Cerebellar cortex (tissue), 1 donor: ENCODE measurements at regions not wholly inside any gene's neighbourhood (a gene's known extent, or its start where the extent isn't known, plus 50 kb on each side); places are given as distances from the start of the nearest gene placed in this dataset.
"Not testable (repeated sequence)": the region's sequence is repeated elsewhere in the genome, so short reads cannot be mapped to it uniquely, and the experiment has no call there.

Experiments
- DNase-seq: peaks from one replicate; pipeline ENCODE4 v3.0.0-alpha.2; 2015; ENCODE audit warnings: low spot score

DNA sequence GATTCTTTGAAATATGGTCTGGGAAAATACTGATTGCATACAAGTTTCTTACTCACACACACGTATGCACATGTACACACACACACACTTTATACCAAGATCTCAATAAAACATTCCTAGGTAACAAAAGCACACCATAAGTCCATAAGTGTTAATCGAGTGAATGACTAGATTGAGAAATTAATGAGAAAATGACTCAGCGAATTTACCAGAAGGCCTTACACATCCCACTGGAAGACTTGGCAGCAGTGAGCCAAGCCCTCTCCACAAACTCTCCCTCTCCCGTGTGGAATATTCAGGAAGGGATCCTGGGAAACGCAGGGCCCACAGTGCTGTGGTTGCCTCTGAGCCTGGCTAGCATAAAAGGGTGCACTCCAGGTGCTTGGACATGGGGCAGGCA lies 227.2 kb downstream of the LY86 start:
- no peak for DNase-seq

GRCh38 chr6:6816716-6817115 lies 228.2 kb downstream of the LY86 start:
- DNase-seq = no peak

- DNase-seq = no peak
Observed at GRCh38 chr6:6818078-6818639, 229.6 kb downstream of the LY86 start.

- peak; percentile 46 for DNase-seq
Observed at GRCh38 chr6:6820641-6821238, 232.2 kb downstream of the LY86 start.

- no peak for DNase-seq
Observed at GRCh38 chr6:6821639-6822261, 233.2 kb downstream of the LY86 start.

DNA sequence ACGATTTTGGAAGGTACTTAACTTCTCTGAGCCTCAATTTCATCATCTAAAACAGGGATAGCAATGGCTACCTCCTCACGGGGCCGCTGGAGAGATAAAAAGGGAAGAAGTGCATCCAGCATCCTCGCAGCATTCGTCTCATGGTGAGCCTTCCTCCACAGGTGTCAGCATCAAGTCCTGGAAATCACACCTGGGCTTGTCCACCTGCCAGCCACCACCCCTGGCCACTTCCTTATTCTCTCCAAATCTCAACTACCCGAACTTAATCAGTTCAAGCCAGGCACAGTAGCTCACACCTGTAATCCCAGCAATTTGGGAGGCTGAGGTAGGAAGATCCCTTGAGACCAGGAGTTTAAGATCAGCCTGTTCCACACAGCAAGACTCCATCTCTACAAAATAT lies 234.5 kb downstream of the LY86 start:
- DNase-seq = no peak

DNA sequence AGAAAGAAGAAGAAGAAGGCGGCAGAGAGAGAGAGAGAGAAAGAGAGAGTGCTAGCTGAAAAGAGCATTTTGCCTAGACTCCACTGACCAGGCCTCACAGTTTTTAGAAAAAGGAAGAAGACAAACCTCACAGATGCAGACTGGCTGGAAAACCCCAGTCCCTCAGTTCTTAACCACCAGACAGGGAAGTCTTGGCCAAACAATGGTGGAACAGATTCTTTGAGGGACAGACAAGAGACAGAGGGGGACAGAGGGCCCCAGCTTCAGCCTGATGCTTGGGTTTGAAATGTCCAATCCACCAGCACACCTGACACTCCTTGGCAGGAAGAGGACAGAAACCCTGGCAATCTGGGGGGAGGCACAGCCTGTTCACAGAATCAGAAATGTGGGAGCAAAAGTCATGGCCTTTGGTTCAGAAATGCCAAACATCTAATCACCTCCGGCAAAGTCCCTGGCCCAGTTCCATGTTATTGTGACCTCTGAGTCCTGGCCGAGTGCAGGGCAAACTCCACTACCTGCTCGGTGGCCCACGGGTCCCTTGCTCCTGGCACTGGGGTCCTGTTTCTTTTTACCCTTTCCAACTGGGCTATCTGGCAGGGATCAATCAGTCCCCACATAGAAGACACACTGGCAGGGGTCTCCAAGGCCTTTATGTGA lies 235.2 kb downstream of the LY86 start:
- no peak for DNase-seq

DNA sequence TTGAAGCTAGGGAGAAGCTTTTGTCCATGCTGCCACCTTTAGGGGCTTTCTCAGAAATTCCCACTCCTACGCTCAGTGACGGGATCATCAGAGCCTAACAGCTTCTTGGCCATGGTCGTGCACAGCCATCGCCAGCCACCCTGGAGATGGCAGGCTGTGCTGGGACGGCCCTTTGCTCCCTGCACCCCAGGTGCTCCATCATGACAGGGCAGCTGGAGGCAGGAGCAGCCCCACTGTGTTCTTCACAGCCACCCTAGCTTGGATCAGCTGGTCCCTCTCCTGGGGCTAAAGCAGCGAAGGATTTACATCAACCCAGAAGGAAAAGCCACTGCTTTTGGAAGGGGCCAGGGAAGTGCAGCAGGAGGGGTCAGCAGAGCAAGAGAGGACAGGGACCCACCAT lies 235.9 kb downstream of the LY86 start:
- no peak for DNase-seq

GRCh38 chr6:6825193-6825784 lies 236.8 kb downstream of the LY86 start:
- no peak for DNase-seq

- DNase-seq = no peak
Observed at GRCh38 chr6:6826095-6826901, 237.8 kb downstream of the LY86 start.

- no peak for DNase-seq
Observed at GRCh38 chr6:6826961-6827360, 238.4 kb downstream of the LY86 start.

DNA sequence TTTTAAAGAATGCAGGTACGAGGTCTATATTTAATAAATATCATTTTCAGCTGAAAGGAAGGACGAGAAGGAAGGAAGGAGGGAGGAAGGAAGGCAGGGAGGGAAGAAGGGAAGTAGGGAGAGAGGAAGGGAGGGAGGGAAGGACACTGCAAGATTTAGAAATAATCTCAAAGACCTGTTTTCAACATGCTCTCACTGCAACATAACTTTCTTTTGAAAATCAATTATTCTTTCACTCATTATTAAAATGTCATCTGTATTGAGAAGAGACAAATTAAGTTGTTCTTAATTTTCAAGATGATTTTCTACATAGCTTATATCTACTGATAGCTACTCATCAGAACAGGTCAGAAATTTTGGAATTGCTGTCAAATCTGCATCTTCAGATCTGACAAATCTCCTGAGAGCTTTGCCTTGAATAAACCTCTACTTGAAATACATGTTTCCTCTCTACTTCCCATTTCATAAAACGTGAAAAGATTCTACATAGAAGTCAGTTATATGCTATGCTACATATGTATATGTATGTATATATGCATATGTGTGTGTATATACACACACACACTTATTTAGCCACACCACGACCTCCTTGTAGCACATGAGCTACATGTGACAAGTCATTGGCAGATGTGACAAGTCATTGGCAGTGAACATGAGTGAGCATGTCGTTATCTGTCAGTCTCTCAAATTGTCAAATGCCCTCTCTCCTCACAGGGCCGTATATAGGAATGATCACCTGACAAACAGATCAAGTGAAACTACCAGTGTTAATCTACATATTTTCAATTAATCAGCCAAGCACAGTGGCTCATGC lies 241.6 kb downstream of the LY86 start:
- no peak for DNase-seq

DNA sequence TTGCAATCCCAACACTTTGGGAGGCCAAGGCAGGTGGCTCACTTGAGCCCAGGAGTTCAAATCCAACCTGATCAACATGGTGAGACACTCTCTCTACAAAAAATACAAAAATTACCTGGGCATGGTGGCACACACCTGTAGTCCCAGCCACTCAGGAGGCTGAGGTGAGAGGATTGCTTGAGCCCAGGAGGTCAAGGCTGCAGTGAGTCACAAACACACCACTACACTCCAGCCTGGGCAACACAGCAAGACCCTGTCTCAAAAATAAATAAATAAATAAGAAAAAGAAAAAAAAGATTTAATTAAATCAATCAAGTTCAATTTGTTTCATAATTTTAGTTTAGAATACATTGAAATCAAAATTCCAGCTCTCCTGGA lies 242.2 kb downstream of the LY86 start:
- DNase-seq = not testable (repeated sequence)

GRCh38 chr6:6832439-6832838 lies 243.9 kb downstream of the LY86 start:
- DNase-seq = no peak

DNA sequence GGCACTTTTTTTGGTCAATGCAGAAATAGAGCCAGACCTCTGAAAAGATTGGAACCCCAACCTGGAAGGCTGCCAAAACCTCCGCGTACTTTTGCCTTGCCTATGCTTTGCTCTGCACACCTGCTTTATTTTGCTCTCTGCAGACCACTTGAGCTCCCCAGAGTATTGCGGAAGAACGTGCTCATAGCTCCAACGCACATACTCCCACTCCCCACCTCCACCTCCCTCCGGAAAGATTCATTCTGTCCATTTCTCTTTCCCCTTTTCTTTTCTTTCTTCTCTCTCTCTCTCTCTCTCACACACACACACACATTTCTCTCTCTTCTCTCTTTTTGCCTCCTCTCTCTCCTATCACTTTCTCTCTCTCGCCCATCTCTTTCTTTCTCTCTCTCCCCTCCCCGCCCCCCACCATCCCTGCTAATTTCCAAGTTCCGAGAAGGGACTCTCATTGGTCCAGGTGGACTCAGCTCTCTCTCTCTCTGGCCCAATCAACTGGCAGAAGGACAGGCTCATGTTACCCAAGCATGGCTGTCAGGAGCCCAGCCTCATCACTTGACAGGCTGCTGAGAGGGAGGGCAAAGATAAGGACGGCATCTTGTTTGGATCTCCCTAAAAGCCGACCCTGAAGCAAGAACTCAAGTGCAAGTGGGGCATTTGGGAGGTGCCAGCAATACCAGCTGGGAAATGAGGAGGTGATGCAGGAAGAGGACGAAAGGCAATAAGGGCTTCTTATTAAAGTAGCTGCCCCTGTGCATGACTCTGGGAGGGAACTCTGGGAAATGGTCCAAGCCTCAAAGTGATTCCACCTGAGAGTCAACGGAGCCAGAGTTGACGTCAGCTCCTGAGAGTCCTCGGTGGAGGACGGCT lies 246.1 kb downstream of the LY86 start:
- no peak for DNase-seq

DNA sequence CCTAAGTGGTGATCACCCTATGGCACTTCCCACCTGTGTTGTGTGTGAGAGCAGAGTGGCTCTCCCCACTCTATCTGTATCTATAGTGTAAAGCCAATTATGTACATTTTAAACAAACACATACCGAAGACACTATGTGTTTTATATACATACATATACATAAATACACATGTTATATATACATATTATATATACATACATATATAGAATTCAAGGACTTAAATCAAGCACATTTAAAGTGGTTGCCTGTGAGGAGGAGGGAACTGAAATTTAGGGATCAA lies 246.6 kb downstream of the LY86 start:
- DNase-seq = no peak

DNA sequence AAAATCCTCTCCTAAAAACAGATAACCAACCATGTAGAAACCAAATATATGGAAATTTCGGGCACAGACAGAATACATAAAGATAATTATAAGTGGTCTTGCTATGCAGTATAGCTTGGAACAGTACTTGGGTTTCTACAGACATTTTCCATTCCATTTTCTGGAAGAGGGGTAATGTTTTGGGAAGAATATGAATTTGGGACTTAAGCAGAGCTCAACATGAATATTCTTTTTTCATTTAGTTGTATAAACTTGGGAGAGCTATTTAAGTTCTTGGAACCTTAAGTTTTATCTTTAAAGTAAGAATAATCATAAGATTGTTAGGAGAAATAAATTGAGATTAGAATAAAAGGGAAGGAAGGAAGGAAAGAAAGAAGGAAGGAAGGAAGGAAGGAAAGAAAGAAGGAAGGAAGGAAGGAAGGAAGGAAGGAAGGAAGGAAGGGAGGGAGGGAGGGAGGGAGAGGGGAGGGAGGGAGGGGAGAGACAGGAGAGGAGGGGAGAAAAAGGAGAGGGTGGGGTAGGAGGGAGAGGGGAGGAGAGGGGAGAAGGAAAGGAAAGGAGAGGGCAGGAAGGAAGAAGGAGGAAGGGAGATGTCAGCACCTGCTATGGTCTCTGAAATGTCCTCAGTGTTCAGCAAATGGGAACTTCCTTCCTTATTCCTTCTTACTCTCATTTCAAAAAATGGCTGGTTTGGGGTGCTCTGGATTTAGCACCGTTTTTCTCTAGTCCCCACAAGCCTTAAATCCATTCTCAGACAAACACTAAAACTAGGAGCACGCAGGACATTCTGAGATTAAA lies 248.3 kb downstream of the LY86 start:
- no peak for DNase-seq

GRCh38 chr6:6837541-6838080 lies 249.1 kb downstream of the LY86 start:
- DNase-seq = no peak

- no peak for DNase-seq
Observed at GRCh38 chr6:6840831-6841291, 252.3 kb downstream of the LY86 start.
